Dermis microvascular lymphatic vessel endothelial cell (primary cell): ENCODE measurements at regions not wholly inside any gene's neighbourhood (a gene's known extent, or its start where the extent isn't known, plus 50 kb on each side); places are given as distances from the start of the nearest gene placed in this dataset.

ENCODE experiments used
- DNase-seq, 2 donors: peaks; one replicate each; pipeline versions ENCODE4 v3.0.0 to v3.0.0-alpha.2; 2010; ENCODE audit warnings: low read depth in 2 of 2

GRCh38 chr4:74878323-74878722 lies 54.6 kb upstream of the PARM1 start:
- no peak for DNase-seq

GRCh38 chr4:74875451-74875850 lies 57.5 kb upstream of the PARM1 start:
- DNase-seq = no peak

- peak; percentile 37 to 77 for DNase-seq
These were observed 58.1 kb upstream of the PARM1 start for GRCh38 chr4:74874753-74875367.

GRCh38 chr4:74873545-74874301 lies 59.2 kb upstream of the PARM1 start:
- no peak for DNase-seq

- no peak for DNase-seq
These were observed 64.7 kb upstream of the BTC start for GRCh38 chr4:74858921-74859562.

- no peak for DNase-seq
These were observed 61.6 kb upstream of the BTC start for GRCh38 chr4:74855879-74856278.

- DNase-seq = no peak
These were observed 54.5 kb upstream of the BTC start for GRCh38 chr4:74848774-74849173.

GRCh38 chr4:74845834-74846233 lies 51.5 kb upstream of the BTC start:
- DNase-seq = no peak
